Right cardiac atrium (tissue), 5 donors: ENCODE measurements at regions not wholly inside any gene's neighbourhood (a gene's known extent, or its start where the extent isn't known, plus 50 kb on each side); places are given as distances from the start of the nearest gene placed in this dataset.

Experiments used
- ATAC-seq, 2 donors: fragments of 200-7000 bp; cut with Tn5 transposase; one replicate each; pipeline versions ENCODE4 v1.8.0 to v1.9.1; 2020; ENCODE audit warnings: moderate library complexity in 2 of 2, mild to moderate bottlenecking in 1 of 2
- DNase-seq, 3 donors: peaks; one replicate each; pipeline ENCODE4 v3.0.0-alpha.2; 2020
- H3K27ac ChIP-seq: one replicate; pipeline ENCODE4 v1.5.1; 2013; ENCODE audit warnings: mild to moderate bottlenecking, low read length, control low read depth, moderate library complexity
- H3K27me3 ChIP-seq: one replicate; pipeline ENCODE4 v1.6.1; 2013; ENCODE audit not compliant: control insufficient read depth, insufficient read depth
- H3K4me1 ChIP-seq: one replicate; pipeline ENCODE4 v1.6.1; 2013; ENCODE audit warnings: low read length; ENCODE audit not compliant: control insufficient read depth, insufficient read depth
- H3K4me3 ChIP-seq: one replicate; pipeline ENCODE4 v1.5.1; 2013; ENCODE audit warnings: low read length, control low read depth
- H3K9me3 ChIP-seq: one replicate; pipeline ENCODE4 v1.6.1; 2013; ENCODE audit warnings: low read length; ENCODE audit not compliant: control insufficient read depth
- WGBS: extraction: QIAGEN DNeasy Blood & Tissue Kit; methylation state at CpG from one replicate; pipeline ENCODE4 v1.1.7; 2013; 5-methylcytosine and 5-hydroxymethylcytosine counted together
- intact Hi-C, 4 donors: fragments of 100-400 bp; cut with DNase I; formaldehyde crosslinking; loops; one replicate each; pipeline versions ENCODE4 v1.11.0 to v1.14.0; 2022 to 2023
- donor health status: healthy with polysubstance abuse.
- donor health status: DM: no; HTN: yes; CAD: no.
- donor health status: DM: no; HTN: no; CAD: no.
- donor health status: DM: no; HTN: yes; CAD: no; lungs with severe emphysema.
- donor health status: DM: yes; HTN: yes; CAD: no.

GRCh38 chr3:20905210-20905805 is 719.3 kb upstream of the SGO1 start:
- WGBS: 65% methylated on average over 8 of the region's 8 CpGs

DNA sequence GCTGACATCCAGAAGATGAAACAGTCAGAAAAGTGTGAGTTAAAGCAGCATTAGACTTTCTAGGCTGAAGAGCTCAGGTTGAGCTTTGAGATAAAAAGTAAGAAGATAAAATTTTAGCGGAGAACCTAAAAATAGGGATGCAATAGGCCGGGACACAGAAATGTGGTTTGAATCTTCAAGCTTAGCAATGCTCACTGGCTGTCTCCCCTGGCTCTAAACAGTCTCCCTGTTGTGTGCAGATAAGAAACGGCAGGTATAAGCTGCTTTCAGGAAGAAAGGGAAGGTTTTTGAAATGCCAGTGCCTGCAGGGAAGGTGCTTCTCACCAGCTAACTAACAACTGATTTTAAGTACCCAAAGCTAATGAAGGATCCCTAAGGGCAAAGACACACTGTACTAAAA is 718.7 kb upstream of the SGO1 start:
- 34% methylated on average over 3 of the region's 3 CpGs for WGBS
- no peak overlapping the region for H3K4me3 ChIP-seq
- H3K27ac ChIP-seq: no peak overlapping the region
- no peaks in the 10 kb centered on the region for H3K27me3 ChIP-seq
- H3K4me1 ChIP-seq: no peaks in the 10 kb centered on the region
- DNase-seq: no peak
- intact Hi-C loops: no loop called here
- no peaks in the 10 kb centered on the region for H3K9me3 ChIP-seq
- no peak for ATAC-seq

More at GRCh38 chr3:20905210-20905805, 719.3 kb upstream of the SGO1 start:
- DNase-seq (no peak), ATAC-seq (no peak)
- H3K4me1 ChIP-seq: no peaks in the 10 kb centered on the region
- H3K9me3 ChIP-seq: no peaks in the 10 kb centered on the region
- no peak overlapping the region for H3K27ac ChIP-seq
- no peak overlapping the region for H3K4me3 ChIP-seq
- no peaks in the 10 kb centered on the region for H3K27me3 ChIP-seq
- intact Hi-C loops: no loop called here

DNA sequence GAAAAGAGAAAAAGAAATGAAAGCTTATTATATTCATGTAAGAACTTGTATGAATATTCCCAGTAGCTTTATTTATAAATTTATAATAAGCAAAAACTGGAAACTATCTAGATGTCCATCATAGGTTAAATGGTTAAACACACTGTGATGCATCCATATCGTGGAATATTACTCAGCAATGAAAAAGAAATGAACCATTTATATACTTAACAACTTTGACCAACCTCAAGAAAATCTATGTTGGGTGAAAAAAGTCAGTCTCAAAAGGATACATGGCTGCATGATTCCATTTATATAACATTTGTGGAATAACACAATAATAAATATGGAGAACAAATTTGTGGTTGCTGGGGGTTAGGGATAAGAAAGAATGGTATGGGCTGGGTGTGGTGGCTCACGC is 713.0 kb upstream of the SGO1 start:
- DNase-seq (no peak), ATAC-seq (no peak)
- WGBS: 88% methylated on average over 2 of the region's 2 CpGs
- Histone ChIP-seq H3K9me3 (no peaks in the 10 kb centered on the region), H3K4me1 (no peaks in the 10 kb centered on the region), H3K4me3 (no peak overlapping the region), H3K27ac (no peak overlapping the region), H3K27me3 (no peaks in the 10 kb centered on the region)
- intact Hi-C loops: no loop called here

- ATAC-seq (no peak), DNase-seq (no peak)
- WGBS: 17% methylated on average over 2 of the region's 2 CpGs
Measured at GRCh38 chr3:20890111-20890519, 704.1 kb upstream of the SGO1 start.

GRCh38 chr3:20878691-20879090 is 692.7 kb upstream of the SGO1 start:
- no peaks in the 10 kb centered on the region for H3K4me1 ChIP-seq
- ATAC-seq (no peak), DNase-seq (no peak)
- WGBS: 89% methylated on average over 2 of the region's 2 CpGs
- no peaks in the 10 kb centered on the region for H3K9me3 ChIP-seq
- H3K27me3 ChIP-seq: no peaks in the 10 kb centered on the region
- intact Hi-C loops: no loop called here
- no peak overlapping the region for H3K27ac ChIP-seq
- H3K4me3 ChIP-seq: no peak overlapping the region

More at GRCh38 chr3:20890111-20890519, 704.1 kb upstream of the SGO1 start:
- no peak overlapping the region for H3K27ac ChIP-seq
- no peak overlapping the region for H3K4me3 ChIP-seq
- no peaks in the 10 kb centered on the region for H3K27me3 ChIP-seq
- intact Hi-C loops: no loop called here
- no peaks in the 10 kb centered on the region for H3K9me3 ChIP-seq
- H3K4me1 ChIP-seq: no peaks in the 10 kb centered on the region

- Histone ChIP-seq H3K27me3 (no peaks in the 10 kb centered on the region), H3K9me3 (no peaks in the 10 kb centered on the region), H3K27ac (no peak overlapping the region), H3K4me3 (no peak overlapping the region), H3K4me1 (no peaks in the 10 kb centered on the region)
- intact Hi-C loops: no loop called here
- DNase-seq (no peak), ATAC-seq (no peak)
- 77% methylated on average over 3 of the region's 3 CpGs for WGBS
Measured at GRCh38 chr3:20873235-20873634, 687.2 kb upstream of the SGO1 start.

DNA sequence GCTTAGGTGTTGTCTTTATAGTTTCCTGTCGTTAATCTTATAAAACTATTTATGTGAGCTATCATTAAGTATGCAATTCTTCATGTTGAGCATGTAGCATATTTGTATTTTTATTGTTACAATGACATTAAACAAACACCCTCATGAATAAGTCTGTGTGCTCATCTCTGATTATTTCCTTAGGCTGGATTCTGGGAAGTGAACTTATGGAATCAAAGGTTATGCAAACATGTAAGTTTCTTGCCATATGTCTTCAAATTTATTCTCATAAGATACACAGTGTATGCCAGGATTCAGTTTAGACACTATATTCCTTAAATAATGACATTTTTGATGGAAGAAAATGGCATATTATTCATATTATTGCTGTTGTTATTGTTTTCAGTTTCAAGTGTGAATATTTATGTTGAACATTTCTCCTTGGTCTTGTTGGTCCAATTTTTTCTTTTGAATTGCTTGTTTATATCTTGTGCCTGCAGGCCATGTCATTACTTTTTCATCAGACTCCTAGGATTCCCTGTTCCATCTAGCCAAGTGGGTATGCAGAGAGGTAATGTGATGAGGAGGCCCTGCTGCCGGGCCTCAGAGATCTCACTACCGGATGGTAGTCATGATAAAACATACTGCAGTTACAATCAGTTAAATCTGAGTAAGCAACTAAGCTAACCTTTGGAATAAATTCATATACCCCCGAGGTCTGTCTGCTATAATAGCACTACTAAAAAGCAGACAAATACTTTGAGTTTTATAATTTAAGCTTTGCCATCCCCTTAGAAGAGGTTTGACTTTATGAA is 684.3 kb upstream of the SGO1 start:
- H3K4me3 ChIP-seq: no peak overlapping the region
- ATAC-seq (no peak), DNase-seq (no peak)
- no peak overlapping the region for H3K27ac ChIP-seq
- whole genome bisulfite sequencing: 69% methylated on average over 4 of the region's 4 CpGs
- no peaks in the 10 kb centered on the region for H3K4me1 ChIP-seq
- intact Hi-C loops: no loop called here
- H3K9me3 ChIP-seq: no peaks in the 10 kb centered on the region
- H3K27me3 ChIP-seq: no peaks in the 10 kb centered on the region

GRCh38 chr3:20865803-20866202 is 679.8 kb upstream of the SGO1 start:
- H3K9me3 ChIP-seq: no peaks in the 10 kb centered on the region
- no peak for DNase-seq
- ATAC-seq: no peak
- H3K4me3 ChIP-seq: no peak overlapping the region
- intact Hi-C loops: no loop called here
- no peak overlapping the region for H3K27ac ChIP-seq
- no peaks in the 10 kb centered on the region for H3K27me3 ChIP-seq
- H3K4me1 ChIP-seq: no peaks in the 10 kb centered on the region

DNA sequence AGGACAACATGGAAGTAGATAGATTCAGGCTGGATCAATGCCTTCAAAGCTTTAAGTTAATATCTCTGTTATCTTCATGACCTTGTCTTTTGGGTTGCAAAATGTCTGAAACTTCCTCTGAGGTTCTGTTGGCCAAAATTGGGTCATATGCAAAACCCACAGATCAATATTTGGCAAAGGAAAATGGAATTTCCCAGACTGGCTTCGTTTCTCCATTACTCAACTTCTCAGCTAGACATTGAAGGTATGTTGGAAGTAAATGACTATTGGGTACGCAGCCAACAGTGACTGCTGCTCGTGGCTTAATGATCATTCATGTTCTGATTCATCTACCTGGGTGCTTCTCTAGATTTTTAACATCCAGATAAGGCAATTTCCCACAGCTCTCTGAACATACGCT is 675.4 kb upstream of the SGO1 start:
- H3K4me3 ChIP-seq: no peak overlapping the region
- intact Hi-C loops: no loop called here
- ATAC-seq: no peak
- no peaks in the 10 kb centered on the region for H3K27me3 ChIP-seq
- no peaks in the 10 kb centered on the region for H3K4me1 ChIP-seq
- no peaks in the 10 kb centered on the region for H3K9me3 ChIP-seq
- WGBS: 76% methylated on average over 4 of the region's 4 CpGs
- no peak for DNase-seq
- H3K27ac ChIP-seq: no peak overlapping the region

GRCh38 chr3:20857636-20858035 is 671.6 kb upstream of the SGO1 start:
- intact Hi-C loops: no loop called here
- no peaks in the 10 kb centered on the region for H3K4me1 ChIP-seq
- H3K27ac ChIP-seq: no peak overlapping the region
- no peaks in the 10 kb centered on the region for H3K9me3 ChIP-seq
- WGBS: 66% methylated on average over 2 of the region's 2 CpGs
- DNase-seq (no peak), ATAC-seq (no peak)
- no peak overlapping the region for H3K4me3 ChIP-seq
- no peaks in the 10 kb centered on the region for H3K27me3 ChIP-seq

- H3K4me1 ChIP-seq: no peaks in the 10 kb centered on the region
- no peaks in the 10 kb centered on the region for H3K9me3 ChIP-seq
- H3K4me3 ChIP-seq: no peak overlapping the region
- ATAC-seq (no peak), DNase-seq (no peak)
- H3K27me3 ChIP-seq: no peaks in the 10 kb centered on the region
- WGBS: 79% methylated on average over 1 of the region's 1 CpG
- no peak overlapping the region for H3K27ac ChIP-seq
- intact Hi-C loops: no loop called here
Measured at GRCh38 chr3:20853890-20854289, 667.9 kb upstream of the SGO1 start.
